ENCODE measurements at regions not wholly inside any gene's neighbourhood (a gene's known extent, or its start where the extent isn't known, plus 50 kb on each side); places are given as distances from the start of the nearest gene placed in this dataset.

DNA sequence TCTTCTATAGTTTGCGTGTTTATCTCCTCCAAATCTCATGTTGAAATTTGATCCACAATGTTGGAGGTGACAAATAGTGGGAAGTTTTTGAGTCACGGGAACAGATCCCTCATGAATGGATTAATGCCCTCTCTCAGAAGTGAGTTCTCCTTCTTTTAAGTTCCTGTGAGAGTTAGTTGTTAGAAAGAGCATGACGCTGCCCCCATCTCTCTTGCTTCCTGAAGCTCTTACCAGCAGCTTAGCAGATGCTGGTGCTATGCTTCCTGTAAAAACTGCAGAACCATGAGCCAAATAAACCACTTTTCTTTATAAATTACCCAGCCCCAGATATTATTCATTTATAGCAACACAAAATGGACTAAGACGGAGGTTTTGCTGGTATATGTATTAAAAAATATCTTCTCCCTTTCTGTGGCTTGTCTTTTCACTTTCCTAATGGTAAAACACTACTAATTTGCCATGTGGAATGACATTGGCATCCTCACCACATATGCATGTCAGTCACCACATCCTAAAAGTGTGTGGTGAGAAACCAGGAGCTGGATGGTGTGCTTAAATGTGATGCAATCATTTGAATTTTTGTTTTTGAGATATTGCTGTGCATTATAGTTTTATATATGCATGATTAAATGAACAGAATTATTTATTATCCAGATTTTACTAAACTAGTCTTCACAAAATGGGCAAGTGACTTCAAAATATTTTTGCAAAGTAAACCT, 449.3 kb downstream of the ADAMTS20 start:
- Histone ChIP-seq H3K4me3 (replicated peaks; ENCODE audit: insufficient read depth, low read length) (no peak overlapping the region), H3K27me3 (ENCODE audit: insufficient read depth, poor library complexity, severe bottlenecking) (no peaks in the 10 kb centered on the region), H3K27ac (replicated peaks) (no peak overlapping the region)
- DNase-seq (ENCODE audit: low read depth in 1 of 2, low spot score in 1 of 2), result no peak
- TF ChIP-seq SPI1 (IDR thresholded peaks at IDR 0.05; ENCODE audit: borderline replicate concordance, low read depth) (no peak), GABPA (IDR thresholded peaks at IDR 0.05; ENCODE audit: low read depth) (no peak), POLR2AphosphoS5 (IDR thresholded peaks at IDR 0.05; ENCODE audit: low read depth) (no peak)
- TF ChIP-seq, protein P1, sequence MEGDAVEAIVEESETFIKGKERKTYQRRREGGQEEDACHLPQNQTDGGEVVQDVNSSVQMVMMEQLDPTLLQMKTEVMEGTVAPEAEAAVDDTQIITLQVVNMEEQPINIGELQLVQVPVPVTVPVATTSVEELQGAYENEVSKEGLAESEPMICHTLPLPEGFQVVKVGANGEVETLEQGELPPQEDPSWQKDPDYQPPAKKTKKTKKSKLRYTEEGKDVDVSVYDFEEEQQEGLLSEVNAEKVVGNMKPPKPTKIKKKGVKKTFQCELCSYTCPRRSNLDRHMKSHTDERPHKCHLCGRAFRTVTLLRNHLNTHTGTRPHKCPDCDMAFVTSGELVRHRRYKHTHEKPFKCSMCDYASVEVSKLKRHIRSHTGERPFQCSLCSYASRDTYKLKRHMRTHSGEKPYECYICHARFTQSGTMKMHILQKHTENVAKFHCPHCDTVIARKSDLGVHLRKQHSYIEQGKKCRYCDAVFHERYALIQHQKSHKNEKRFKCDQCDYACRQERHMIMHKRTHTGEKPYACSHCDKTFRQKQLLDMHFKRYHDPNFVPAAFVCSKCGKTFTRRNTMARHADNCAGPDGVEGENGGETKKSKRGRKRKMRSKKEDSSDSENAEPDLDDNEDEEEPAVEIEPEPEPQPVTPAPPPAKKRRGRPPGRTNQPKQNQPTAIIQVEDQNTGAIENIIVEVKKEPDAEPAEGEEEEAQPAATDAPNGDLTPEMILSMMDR (IDR thresholded peaks at IDR 0.05; ENCODE audit: insufficient read depth, low read length), result no peak
- TF ChIP-seq, protein P2, sequence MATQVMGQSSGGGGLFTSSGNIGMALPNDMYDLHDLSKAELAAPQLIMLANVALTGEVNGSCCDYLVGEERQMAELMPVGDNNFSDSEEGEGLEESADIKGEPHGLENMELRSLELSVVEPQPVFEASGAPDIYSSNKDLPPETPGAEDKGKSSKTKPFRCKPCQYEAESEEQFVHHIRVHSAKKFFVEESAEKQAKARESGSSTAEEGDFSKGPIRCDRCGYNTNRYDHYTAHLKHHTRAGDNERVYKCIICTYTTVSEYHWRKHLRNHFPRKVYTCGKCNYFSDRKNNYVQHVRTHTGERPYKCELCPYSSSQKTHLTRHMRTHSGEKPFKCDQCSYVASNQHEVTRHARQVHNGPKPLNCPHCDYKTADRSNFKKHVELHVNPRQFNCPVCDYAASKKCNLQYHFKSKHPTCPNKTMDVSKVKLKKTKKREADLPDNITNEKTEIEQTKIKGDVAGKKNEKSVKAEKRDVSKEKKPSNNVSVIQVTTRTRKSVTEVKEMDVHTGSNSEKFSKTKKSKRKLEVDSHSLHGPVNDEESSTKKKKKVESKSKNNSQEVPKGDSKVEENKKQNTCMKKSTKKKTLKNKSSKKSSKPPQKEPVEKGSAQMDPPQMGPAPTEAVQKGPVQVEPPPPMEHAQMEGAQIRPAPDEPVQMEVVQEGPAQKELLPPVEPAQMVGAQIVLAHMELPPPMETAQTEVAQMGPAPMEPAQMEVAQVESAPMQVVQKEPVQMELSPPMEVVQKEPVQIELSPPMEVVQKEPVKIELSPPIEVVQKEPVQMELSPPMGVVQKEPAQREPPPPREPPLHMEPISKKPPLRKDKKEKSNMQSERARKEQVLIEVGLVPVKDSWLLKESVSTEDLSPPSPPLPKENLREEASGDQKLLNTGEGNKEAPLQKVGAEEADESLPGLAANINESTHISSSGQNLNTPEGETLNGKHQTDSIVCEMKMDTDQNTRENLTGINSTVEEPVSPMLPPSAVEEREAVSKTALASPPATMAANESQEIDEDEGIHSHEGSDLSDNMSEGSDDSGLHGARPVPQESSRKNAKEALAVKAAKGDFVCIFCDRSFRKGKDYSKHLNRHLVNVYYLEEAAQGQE (IDR thresholded peaks at IDR 0.05; ENCODE audit: insufficient replicate concordance, low read depth), result no peak

DNA sequence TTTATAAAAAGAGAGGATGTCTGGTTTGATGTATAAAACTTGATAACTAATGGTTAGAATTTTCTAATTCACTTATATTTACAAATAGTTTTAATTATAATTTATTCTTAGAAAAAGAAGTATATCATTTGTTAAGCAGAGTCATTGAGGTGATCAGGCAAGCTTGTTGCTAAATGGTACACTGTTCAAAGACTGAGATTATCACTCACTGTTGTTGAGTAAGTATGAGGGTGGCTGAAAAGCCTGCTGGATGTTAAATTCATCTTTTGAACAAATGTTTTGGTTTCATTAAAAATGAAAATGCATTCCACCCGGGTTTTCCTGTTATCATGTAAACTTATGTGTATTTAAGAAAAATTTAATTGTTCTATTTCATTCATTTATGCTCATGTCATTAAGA, 451.8 kb downstream of the ADAMTS20 start:
- TF ChIP-seq, protein P2 (IDR thresholded peaks at IDR 0.05; ENCODE audit: insufficient replicate concordance, low read depth), result no peak
- no peak for TF ChIP-seq GABPA (IDR thresholded peaks at IDR 0.05; ENCODE audit: low read depth)
- TF ChIP-seq SPI1 (IDR thresholded peaks at IDR 0.05; ENCODE audit: borderline replicate concordance, low read depth), result no peak
- TF ChIP-seq, protein P1 (IDR thresholded peaks at IDR 0.05; ENCODE audit: insufficient read depth, low read length), result no peak
- TF ChIP-seq POLR2AphosphoS5 (IDR thresholded peaks at IDR 0.05; ENCODE audit: low read depth), result no peak
- no peak overlapping the region for H3K4me3 ChIP-seq (replicated peaks; ENCODE audit: insufficient read depth, low read length)
- no peak for DNase-seq (ENCODE audit: low read depth in 1 of 2, low spot score in 1 of 2)
- no peaks in the 10 kb centered on the region for H3K27me3 ChIP-seq (ENCODE audit: insufficient read depth, poor library complexity, severe bottlenecking)
- no peak overlapping the region for H3K27ac ChIP-seq (replicated peaks)

DNA sequence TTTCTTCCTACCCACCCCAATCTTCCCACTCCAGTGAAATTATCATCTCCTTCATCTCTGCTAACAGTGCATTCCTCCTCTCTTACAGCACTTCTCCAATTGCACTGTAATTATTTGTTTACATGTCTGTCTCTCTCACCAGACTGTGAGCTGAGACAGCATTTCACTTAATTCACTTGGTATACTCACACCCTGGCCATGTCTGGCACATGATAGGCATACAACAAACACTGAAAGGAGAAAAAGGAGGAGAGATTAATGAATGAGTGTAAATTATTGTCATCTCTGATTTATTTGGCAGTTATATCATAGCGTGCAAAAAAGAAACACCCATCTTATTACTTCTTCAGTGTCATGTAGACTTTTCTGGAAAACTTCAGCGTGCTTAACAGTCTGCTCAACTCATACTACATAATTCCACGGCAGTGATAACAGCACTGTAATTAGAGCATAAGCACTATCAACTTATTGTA, 452.3 kb downstream of the ADAMTS20 start:
- DNase-seq (ENCODE audit: low read depth in 1 of 2, low spot score in 1 of 2), result no peak
- Histone ChIP-seq H3K4me3 (replicated peaks; ENCODE audit: insufficient read depth, low read length) (no peak overlapping the region), H3K27me3 (ENCODE audit: insufficient read depth, poor library complexity, severe bottlenecking) (no peaks in the 10 kb centered on the region), H3K27ac (replicated peaks) (no peak overlapping the region)
- TF ChIP-seq, protein P1 (IDR thresholded peaks at IDR 0.05; ENCODE audit: insufficient read depth, low read length), result no peak
- TF ChIP-seq, protein P2 (IDR thresholded peaks at IDR 0.05; ENCODE audit: insufficient replicate concordance, low read depth), result no peak
- no peak for TF ChIP-seq GABPA (IDR thresholded peaks at IDR 0.05; ENCODE audit: low read depth)
- no peak for TF ChIP-seq SPI1 (IDR thresholded peaks at IDR 0.05; ENCODE audit: borderline replicate concordance, low read depth)
- no peak for TF ChIP-seq POLR2AphosphoS5 (IDR thresholded peaks at IDR 0.05; ENCODE audit: low read depth)

All from HL-60 (cell line).